GM12872 (cell line): ENCODE measurements at regions not wholly inside any gene's neighbourhood (a gene's known extent, or its start where the extent isn't known, plus 50 kb on each side); places are given as distances from the start of the nearest gene placed in this dataset.

Experiments
- CTCF ChIP-seq: IDR thresholded peaks from 3 replicates; pipeline ENCODE4 v1.5.1; 2011; ENCODE audit warnings: low read depth, mild to moderate bottlenecking, low read length, moderate library complexity; ENCODE audit not compliant: insufficient read depth

- TF ChIP-seq CTCF = no peak
Observed at GRCh38 chr19:27689734-27690241, 1523.2 kb downstream of the UQCRFS1 start.

- TF ChIP-seq CTCF = no peak
Observed at GRCh38 chr19:27684293-27684692, 1528.7 kb downstream of the UQCRFS1 start.

GRCh38 chr19:27681972-27682371, 1531.0 kb downstream of the UQCRFS1 start:
- TF ChIP-seq CTCF = no peak

GRCh38 chr19:27679905-27680304, 1533.0 kb downstream of the UQCRFS1 start:
- no peak for TF ChIP-seq CTCF

- TF ChIP-seq CTCF = no peak
Observed at GRCh38 chr19:27679399-27679798, 1533.6 kb downstream of the UQCRFS1 start.

- TF ChIP-seq CTCF = no peak
Observed at GRCh38 chr19:27676877-27677276, 1536.1 kb downstream of the UQCRFS1 start.

- TF ChIP-seq CTCF = no peak
Observed at GRCh38 chr19:27676334-27676733, 1536.6 kb downstream of the UQCRFS1 start.
